RKO (cell line): ENCODE measurements at regions not wholly inside any gene's neighbourhood (a gene's known extent, or its start where the extent isn't known, plus 50 kb on each side); places are given as distances from the start of the nearest gene placed in this dataset.

Source experiments
- DNase-seq: peaks from one replicate; pipeline ENCODE4 v3.0.0-alpha.2; 2016; ENCODE audit warnings: low spot score

GRCh38 chr6:170177772-170178560 is 112.9 kb downstream of the DLL1 start:
- no peak for DNase-seq

- no peak for DNase-seq
These were observed 113.7 kb downstream of the DLL1 start for GRCh38 chr6:170176898-170177771.

GRCh38 chr6:170176136-170176897 is 114.6 kb downstream of the DLL1 start:
- DNase-seq: no peak

- no peak for DNase-seq
These were observed 115.2 kb downstream of the DLL1 start for GRCh38 chr6:170175644-170176135.

- no peak for DNase-seq
These were observed 115.9 kb downstream of the DLL1 start for GRCh38 chr6:170174771-170175643.

- no peak for DNase-seq
These were observed 116.6 kb downstream of the DLL1 start for GRCh38 chr6:170174124-170174770.

- DNase-seq: no peak
These were observed 117.5 kb downstream of the DLL1 start for GRCh38 chr6:170173335-170173881.

GRCh38 chr6:170172825-170173256 is 118.0 kb downstream of the DLL1 start:
- DNase-seq: no peak

- no peak for DNase-seq
These were observed 118.5 kb downstream of the DLL1 start for GRCh38 chr6:170172392-170172791.

GRCh38 chr6:170167657-170168159 is 123.2 kb downstream of the DLL1 start:
- no peak for DNase-seq

GRCh38 chr6:170166511-170167122 is 124.3 kb downstream of the DLL1 start:
- no peak for DNase-seq

- DNase-seq: no peak
These were observed 125.3 kb downstream of the DLL1 start for GRCh38 chr6:170165471-170166117.

- no peak for DNase-seq
These were observed 125.8 kb downstream of the DLL1 start for GRCh38 chr6:170165085-170165470.

GRCh38 chr6:170164271-170164900 is 126.5 kb downstream of the DLL1 start:
- no peak for DNase-seq

- no peak for DNase-seq
These were observed 127.3 kb downstream of the DLL1 start for GRCh38 chr6:170163405-170164170.

GRCh38 chr6:170162775-170163404 is 128.0 kb downstream of the DLL1 start:
- no peak for DNase-seq

- no peak for DNase-seq
These were observed 128.7 kb downstream of the DLL1 start for GRCh38 chr6:170162011-170162774.
